ENCODE measurements at regions not wholly inside any gene's neighbourhood (a gene's known extent, or its start where the extent isn't known, plus 50 kb on each side); places are given as distances from the start of the nearest gene placed in this dataset.

GRCh38 chr3:103585809-103586208, 1151.0 kb downstream of the ZPLD1 start:
- no peak for TF ChIP-seq POLR2A (IDR thresholded peaks at IDR 0.05)
- TF ChIP-seq, protein P1, sequence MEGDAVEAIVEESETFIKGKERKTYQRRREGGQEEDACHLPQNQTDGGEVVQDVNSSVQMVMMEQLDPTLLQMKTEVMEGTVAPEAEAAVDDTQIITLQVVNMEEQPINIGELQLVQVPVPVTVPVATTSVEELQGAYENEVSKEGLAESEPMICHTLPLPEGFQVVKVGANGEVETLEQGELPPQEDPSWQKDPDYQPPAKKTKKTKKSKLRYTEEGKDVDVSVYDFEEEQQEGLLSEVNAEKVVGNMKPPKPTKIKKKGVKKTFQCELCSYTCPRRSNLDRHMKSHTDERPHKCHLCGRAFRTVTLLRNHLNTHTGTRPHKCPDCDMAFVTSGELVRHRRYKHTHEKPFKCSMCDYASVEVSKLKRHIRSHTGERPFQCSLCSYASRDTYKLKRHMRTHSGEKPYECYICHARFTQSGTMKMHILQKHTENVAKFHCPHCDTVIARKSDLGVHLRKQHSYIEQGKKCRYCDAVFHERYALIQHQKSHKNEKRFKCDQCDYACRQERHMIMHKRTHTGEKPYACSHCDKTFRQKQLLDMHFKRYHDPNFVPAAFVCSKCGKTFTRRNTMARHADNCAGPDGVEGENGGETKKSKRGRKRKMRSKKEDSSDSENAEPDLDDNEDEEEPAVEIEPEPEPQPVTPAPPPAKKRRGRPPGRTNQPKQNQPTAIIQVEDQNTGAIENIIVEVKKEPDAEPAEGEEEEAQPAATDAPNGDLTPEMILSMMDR (IDR thresholded peaks at IDR 0.05) = no peak
